ENCODE measurements at regions not wholly inside any gene's neighbourhood (a gene's known extent, or its start where the extent isn't known, plus 50 kb on each side); places are given as distances from the start of the nearest gene placed in this dataset.

- H3K36me3 ChIP-seq (ENCODE audit: control insufficient read depth, insufficient read depth, low read length), result no peaks in the 10 kb centered on the region
- no peak overlapping the region for H3K9ac ChIP-seq (ENCODE audit: low read depth, low read length)
- H3K4me1 ChIP-seq (ENCODE audit: control insufficient read depth, insufficient read depth, low read length), result no peaks in the 10 kb centered on the region
- H3K27me3 ChIP-seq (ENCODE audit: control insufficient read depth, insufficient read depth, low read length), result no peaks in the 10 kb centered on the region
- no peaks in the 10 kb centered on the region for H3K9me3 ChIP-seq (ENCODE audit: control insufficient read depth, insufficient read depth, low read length)
- H3K4me3 ChIP-seq (ENCODE audit: low read depth, low read length), result no peak overlapping the region
These were observed 63.6 kb upstream of the TTLL7 start for GRCh38 chr1:84062496-84062895.

- no peaks in the 10 kb centered on the region for H3K36me3 ChIP-seq (ENCODE audit: control insufficient read depth, insufficient read depth, low read length)
These were observed 62.4 kb upstream of the TTLL7 start for GRCh38 chr1:84061336-84061735.

GRCh38 chr1:84060781-84061180 lies 61.8 kb upstream of the TTLL7 start:
- Histone ChIP-seq H3K9ac (ENCODE audit: low read depth, low read length) (no peak overlapping the region), H3K36me3 (ENCODE audit: control insufficient read depth, insufficient read depth, low read length) (no peaks in the 10 kb centered on the region), H3K27me3 (ENCODE audit: control insufficient read depth, insufficient read depth, low read length) (no peaks in the 10 kb centered on the region), H3K4me3 (ENCODE audit: low read depth, low read length) (no peak overlapping the region), H3K4me1 (ENCODE audit: control insufficient read depth, insufficient read depth, low read length) (no peaks in the 10 kb centered on the region), H3K9me3 (ENCODE audit: control insufficient read depth, insufficient read depth, low read length) (no peaks in the 10 kb centered on the region)

More at GRCh38 chr1:84061336-84061735, 62.4 kb upstream of the TTLL7 start:
- Histone ChIP-seq H3K27me3 (ENCODE audit: control insufficient read depth, insufficient read depth, low read length) (no peaks in the 10 kb centered on the region), H3K9me3 (ENCODE audit: control insufficient read depth, insufficient read depth, low read length) (no peaks in the 10 kb centered on the region), H3K9ac (ENCODE audit: low read depth, low read length) (no peak overlapping the region), H3K4me1 (ENCODE audit: control insufficient read depth, insufficient read depth, low read length) (no peaks in the 10 kb centered on the region), H3K4me3 (ENCODE audit: low read depth, low read length) (no peak overlapping the region)

- Histone ChIP-seq H3K4me3 (ENCODE audit: low read depth, low read length) (no peak overlapping the region), H3K9me3 (ENCODE audit: control insufficient read depth, insufficient read depth, low read length) (no peaks in the 10 kb centered on the region), H3K27me3 (ENCODE audit: control insufficient read depth, insufficient read depth, low read length) (no peaks in the 10 kb centered on the region), H3K9ac (ENCODE audit: low read depth, low read length) (no peak overlapping the region), H3K36me3 (ENCODE audit: control insufficient read depth, insufficient read depth, low read length) (no peaks in the 10 kb centered on the region), H3K4me1 (ENCODE audit: control insufficient read depth, insufficient read depth, low read length) (no peaks in the 10 kb centered on the region)
These were observed 49.9 kb upstream of the TTLL7 start for GRCh38 chr1:84048820-84049219.
